ENCODE measurements at regions not wholly inside any gene's neighbourhood (a gene's known extent, or its start where the extent isn't known, plus 50 kb on each side); places are given as distances from the start of the nearest gene placed in this dataset.

- Histone ChIP-seq H3K4me3 (replicated peaks in 1 of 3; ENCODE audit: insufficient read depth in 1 of 3, low read depth in 1 of 3, low read length in 3 of 3) (no peak overlapping the region), H3K9me1 (replicated peaks; ENCODE audit: control insufficient read depth, extremely low read depth, insufficient read depth, low read length) (no peaks in the 10 kb centered on the region), H3K4me1 (ENCODE audit: control insufficient read depth, extremely low read depth, insufficient read depth, low read length) (no peaks in the 10 kb centered on the region), H3K9me3 (replicated peaks; ENCODE audit: control insufficient read depth, insufficient read depth, low read length) (no peaks in the 10 kb centered on the region), H3K4me2 (ENCODE audit: insufficient read depth, low read length) (no peak overlapping the region), H2AFZ (ENCODE audit: low read depth, low read length) (no peak overlapping the region), H3K27ac (ENCODE audit: insufficient read depth, low read depth, low read length) (no peak overlapping the region), H4K20me1 (replicated peaks; ENCODE audit: control insufficient read depth, extremely low read depth, insufficient read depth, low read length) (no peaks in the 10 kb centered on the region), H3K79me2 (ENCODE audit: control insufficient read depth, insufficient read depth, low read length) (no peaks in the 10 kb centered on the region), H3K36me3 (ENCODE audit: control insufficient read depth in 2 of 2, extremely low read depth in 1 of 2, insufficient read depth in 2 of 2, low read length in 2 of 2) (no peaks in the 10 kb centered on the region), H3K9ac (replicated peaks; ENCODE audit: extremely low read depth, insufficient read depth, low read length) (no peak overlapping the region), H3K27me3 (ENCODE audit: control insufficient read depth in 2 of 2, insufficient read depth in 2 of 2, low read length in 2 of 2) (peaks cover 0 to 2% of the 10 kb centered on the region in 2 experiments)
- ChIA-PET POLR2A (no interaction called here), CTCF (interaction anchor here (0.6 kb wide), 1 partner anchor 30 kb away, joined by 3 read pairs; no protein-coding TSS in a partner anchor)
- TF ChIP-seq MYC (IDR thresholded peaks at IDR 0.05; ENCODE audit: low read depth, low read length) (no peak), FOS (IDR thresholded peaks at IDR 0.05; ENCODE audit: borderline replicate concordance, insufficient read depth, low read length) (no peak), CTCF (IDR thresholded peaks at IDR 0.05; ENCODE audit: extremely low read depth in 1 of 2, insufficient read depth in 1 of 2, low read depth in 1 of 2, low read length in 2 of 2) (peak in 1 of 2 donors; percentile 20)
- FAIRE-seq (no peak), DNase-seq (ENCODE audit: low read depth, low spot score) (no peak)
- intact Hi-C loops (cut with micrococcal nuclease): no loop called here
- no TSS peak for BruUV-seq (replicated peaks)
- dilution Hi-C loops (cut with MboI; ENCODE audit: extremely low pct_ligation_motif_present, low sequenced_read_pairs): no loop called here
Observed at GRCh38 chr17:15882058-15882720, 62.7 kb upstream of the ADORA2B start.

GRCh38 chr17:15882777-15883176 is 62.2 kb upstream of the ADORA2B start:
- Histone ChIP-seq H3K27ac (ENCODE audit: insufficient read depth, low read depth, low read length) (no peak overlapping the region), H3K27me3 (ENCODE audit: control insufficient read depth in 2 of 2, insufficient read depth in 2 of 2, low read length in 2 of 2) (peaks cover 0 to 2% of the 10 kb centered on the region in 2 experiments), H3K4me2 (ENCODE audit: insufficient read depth, low read length) (no peak overlapping the region), H3K9me3 (replicated peaks; ENCODE audit: control insufficient read depth, insufficient read depth, low read length) (no peaks in the 10 kb centered on the region), H3K4me3 (replicated peaks in 1 of 3; ENCODE audit: insufficient read depth in 1 of 3, low read depth in 1 of 3, low read length in 3 of 3) (no peak overlapping the region), H3K9ac (replicated peaks; ENCODE audit: extremely low read depth, insufficient read depth, low read length) (no peak overlapping the region), H4K20me1 (replicated peaks; ENCODE audit: control insufficient read depth, extremely low read depth, insufficient read depth, low read length) (no peaks in the 10 kb centered on the region), H2AFZ (ENCODE audit: low read depth, low read length) (no peak overlapping the region), H3K79me2 (ENCODE audit: control insufficient read depth, insufficient read depth, low read length) (no peaks in the 10 kb centered on the region), H3K9me1 (replicated peaks; ENCODE audit: control insufficient read depth, extremely low read depth, insufficient read depth, low read length) (no peaks in the 10 kb centered on the region), H3K36me3 (ENCODE audit: control insufficient read depth in 2 of 2, extremely low read depth in 1 of 2, insufficient read depth in 2 of 2, low read length in 2 of 2) (no peaks in the 10 kb centered on the region), H3K4me1 (ENCODE audit: control insufficient read depth, extremely low read depth, insufficient read depth, low read length) (no peaks in the 10 kb centered on the region)
- CTCF ChIA-PET: interaction anchor here (0.6 kb wide), 1 partner anchor 30 kb away, joined by 3 read pairs; no protein-coding TSS in a partner anchor
- intact Hi-C loops (cut with micrococcal nuclease): no loop called here
- FAIRE-seq (no peak), DNase-seq (ENCODE audit: low read depth, low spot score) (no peak)
- dilution Hi-C loops (cut with MboI; ENCODE audit: extremely low pct_ligation_motif_present, low sequenced_read_pairs): no loop called here
- BruUV-seq (replicated peaks): no TSS peak
- POLR2A ChIA-PET: no interaction called here
- TF ChIP-seq FOS (IDR thresholded peaks at IDR 0.05; ENCODE audit: borderline replicate concordance, insufficient read depth, low read length) (no peak), GATA2 (IDR thresholded peaks at IDR 0.05; ENCODE audit: insufficient read depth, insufficient read length, low read depth, low read length) (no peak), MYC (IDR thresholded peaks at IDR 0.05; ENCODE audit: low read depth, low read length) (no peak), EZH2 (IDR thresholded peaks at IDR 0.05; ENCODE audit: borderline replicate concordance, low read depth, low read length, severe bottlenecking) (no peak)
